IPS-11a (cell line): ENCODE measurements at regions not wholly inside any gene's neighbourhood (a gene's known extent, or its start where the extent isn't known, plus 50 kb on each side); places are given as distances from the start of the nearest gene placed in this dataset.

Experiments
- H3K4me3 ChIP-seq: one replicate; pipeline ENCODE4 v1.5.1; 2013; ENCODE audit warnings: low read depth, low read length, control low read depth

DNA sequence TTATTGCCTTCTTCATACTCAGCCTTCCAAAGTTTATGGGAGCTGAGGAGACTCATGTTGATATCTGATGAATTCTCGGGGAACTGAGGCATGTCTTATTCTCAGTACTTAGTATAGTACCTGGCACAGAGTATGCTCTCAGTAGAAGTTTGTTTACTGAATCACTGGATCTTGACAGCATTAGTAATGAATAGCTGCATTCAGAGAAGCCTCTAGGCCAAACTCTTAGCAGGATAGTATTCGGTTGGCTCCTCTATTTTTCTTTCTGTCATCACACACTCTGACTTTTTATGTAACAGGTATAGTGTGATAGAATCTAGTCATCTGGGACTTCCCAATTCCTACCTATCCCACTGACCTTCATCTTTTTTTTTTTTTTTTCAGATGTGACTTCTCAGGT is 566.4 kb upstream of the MAN1A1 start:
- no peak overlapping the region for H3K4me3 ChIP-seq

DNA sequence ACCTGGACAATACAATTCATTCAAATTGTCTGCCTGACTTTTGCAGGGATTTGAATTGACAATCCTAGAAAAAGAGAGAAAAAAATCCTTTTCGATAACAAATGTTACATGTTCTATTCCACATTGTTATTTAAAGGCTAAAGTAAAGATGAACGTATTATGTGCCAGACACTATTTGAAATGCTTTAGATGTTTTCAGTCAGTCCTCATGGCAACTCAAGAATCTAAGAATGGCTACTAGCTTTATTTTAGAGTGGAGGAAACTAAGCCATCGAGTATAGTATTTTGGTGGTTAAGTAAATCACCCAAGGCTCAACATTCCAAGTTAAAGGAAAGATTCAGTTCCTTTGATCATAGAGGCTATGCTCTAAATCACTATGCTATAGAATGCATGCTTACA is 558.6 kb upstream of the MAN1A1 start:
- H3K4me3 ChIP-seq = no peak overlapping the region

GRCh38 chr6:119902681-119903080 is 553.1 kb upstream of the MAN1A1 start:
- no peak overlapping the region for H3K4me3 ChIP-seq

- no peak overlapping the region for H3K4me3 ChIP-seq
Measured at GRCh38 chr6:119896806-119897205, 547.2 kb upstream of the MAN1A1 start.

GRCh38 chr6:119895626-119896025 is 546.1 kb upstream of the MAN1A1 start:
- no peak overlapping the region for H3K4me3 ChIP-seq

DNA sequence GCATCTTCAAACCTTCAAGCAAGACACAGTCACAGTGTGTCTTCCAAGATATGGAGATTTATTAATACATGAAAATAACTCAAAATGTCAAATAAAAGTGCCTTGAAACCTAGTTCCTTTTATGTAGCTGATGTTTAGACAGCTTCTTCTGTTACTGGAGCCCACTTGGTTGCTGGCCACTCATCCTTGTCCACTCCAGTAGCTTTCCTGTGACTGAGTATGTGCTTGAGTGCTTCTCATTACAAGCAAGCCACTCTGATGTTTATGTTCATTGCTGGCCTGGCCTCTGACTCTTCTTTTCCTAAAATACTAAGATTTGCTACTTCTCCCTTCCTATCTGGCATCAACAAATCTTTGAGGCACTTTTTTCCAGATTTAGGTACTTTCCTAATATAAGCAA is 545.2 kb upstream of the MAN1A1 start:
- H3K4me3 ChIP-seq = no peak overlapping the region

DNA sequence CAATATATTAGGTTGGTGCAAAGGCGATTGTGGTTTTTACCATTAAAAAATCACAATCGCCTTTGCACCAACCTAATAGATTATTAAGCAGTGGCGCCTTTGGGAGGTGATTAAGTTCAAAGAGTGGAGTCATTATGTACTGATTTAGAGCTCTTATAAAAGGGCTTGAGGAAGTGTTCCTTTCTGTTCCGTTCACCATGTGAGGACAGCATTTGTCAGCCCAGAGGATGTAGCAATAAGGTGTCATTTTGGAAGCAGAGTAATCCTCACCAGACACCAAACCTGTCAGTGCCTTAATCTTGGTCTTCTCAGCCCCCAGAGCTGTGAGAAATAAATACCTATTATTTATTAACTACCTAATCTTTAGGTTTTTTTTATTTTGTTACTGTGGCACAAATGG is 542.1 kb upstream of the MAN1A1 start:
- H3K4me3 ChIP-seq = no peak overlapping the region

DNA sequence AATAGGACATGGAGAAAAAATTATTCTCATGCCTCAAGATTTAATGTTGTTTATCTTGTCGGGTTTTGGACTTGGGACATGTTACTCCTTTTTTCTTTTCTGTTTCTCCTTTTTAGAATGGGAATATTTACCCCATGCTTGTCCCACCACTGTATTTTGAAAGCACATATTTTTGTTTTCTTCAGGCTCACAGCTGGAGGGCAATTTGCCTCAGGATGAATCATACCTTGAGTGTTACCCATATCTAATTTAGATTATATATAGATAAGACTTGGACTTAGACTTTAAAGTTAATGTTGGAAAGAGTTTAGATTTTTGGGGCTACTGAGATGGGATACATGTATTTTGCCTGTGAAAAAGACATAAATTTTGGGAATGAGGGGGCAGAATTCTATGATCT is 541.6 kb upstream of the MAN1A1 start:
- no peak overlapping the region for H3K4me3 ChIP-seq

DNA sequence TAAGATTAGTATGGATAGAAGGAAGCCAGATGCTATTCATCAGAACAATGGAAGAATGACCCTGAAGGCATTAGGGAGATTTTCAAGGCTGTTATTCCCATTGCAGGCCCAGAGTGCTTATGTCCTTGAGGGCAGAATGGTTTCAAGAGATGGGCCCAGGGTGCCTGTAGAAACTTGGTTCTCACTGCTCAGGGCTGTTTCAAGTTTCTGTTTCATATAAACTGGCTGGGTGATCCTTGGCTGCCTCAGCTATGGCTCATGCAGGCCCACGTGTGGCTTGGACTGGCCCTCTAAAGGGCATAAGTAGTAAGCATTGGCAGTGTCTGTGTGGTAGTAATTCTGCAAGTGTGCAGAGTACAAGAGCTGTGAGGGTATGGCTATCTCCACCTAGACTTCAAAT is 540.9 kb upstream of the MAN1A1 start:
- no peak overlapping the region for H3K4me3 ChIP-seq

- no peak overlapping the region for H3K4me3 ChIP-seq
Measured at GRCh38 chr6:119887666-119888065, 538.1 kb upstream of the MAN1A1 start.

GRCh38 chr6:119881416-119881815 is 531.9 kb upstream of the MAN1A1 start:
- H3K4me3 ChIP-seq = no peak overlapping the region

DNA sequence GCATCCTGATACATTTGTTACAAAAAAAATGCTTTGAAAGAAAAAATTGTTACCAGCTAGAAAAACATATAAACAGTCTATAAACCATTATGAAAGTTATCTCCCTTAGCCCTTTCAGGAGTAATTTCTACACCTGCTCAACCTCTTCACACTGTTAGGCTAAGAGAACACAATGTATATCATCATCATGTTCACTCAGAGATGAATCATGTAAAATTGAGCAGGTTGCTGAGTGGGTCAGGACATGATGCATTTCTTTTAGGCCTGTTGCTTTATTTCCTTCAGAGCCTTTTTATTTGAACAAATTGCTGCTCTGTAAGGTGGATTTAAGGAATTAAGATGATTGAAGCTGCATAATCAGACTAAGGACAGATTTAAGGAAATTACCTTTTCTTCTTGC is 531.3 kb upstream of the MAN1A1 start:
- H3K4me3 ChIP-seq = no peak overlapping the region

- H3K4me3 ChIP-seq = no peak overlapping the region
Measured at GRCh38 chr6:119879731-119880130, 530.2 kb upstream of the MAN1A1 start.

DNA sequence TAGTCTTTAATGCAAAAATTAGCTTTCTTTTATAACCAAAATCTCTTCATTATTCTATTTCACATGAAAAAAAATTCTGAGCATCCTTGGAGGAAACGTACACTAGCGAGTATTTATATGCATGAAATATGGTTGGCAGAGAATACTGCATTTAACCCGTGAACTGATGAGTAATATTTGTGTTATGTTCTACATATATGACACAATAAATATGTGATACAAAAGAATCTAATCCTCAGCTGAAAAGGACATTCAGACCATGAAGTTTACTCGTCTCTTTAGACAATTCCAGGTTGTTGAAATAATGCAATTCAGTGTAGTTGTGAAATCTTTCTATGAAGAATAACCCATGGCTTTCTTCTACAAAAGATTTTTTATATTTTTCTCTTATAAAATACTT is 524.8 kb upstream of the MAN1A1 start:
- H3K4me3 ChIP-seq = no peak overlapping the region

GRCh38 chr6:119873107-119873506 is 523.5 kb upstream of the MAN1A1 start:
- H3K4me3 ChIP-seq = no peak overlapping the region

DNA sequence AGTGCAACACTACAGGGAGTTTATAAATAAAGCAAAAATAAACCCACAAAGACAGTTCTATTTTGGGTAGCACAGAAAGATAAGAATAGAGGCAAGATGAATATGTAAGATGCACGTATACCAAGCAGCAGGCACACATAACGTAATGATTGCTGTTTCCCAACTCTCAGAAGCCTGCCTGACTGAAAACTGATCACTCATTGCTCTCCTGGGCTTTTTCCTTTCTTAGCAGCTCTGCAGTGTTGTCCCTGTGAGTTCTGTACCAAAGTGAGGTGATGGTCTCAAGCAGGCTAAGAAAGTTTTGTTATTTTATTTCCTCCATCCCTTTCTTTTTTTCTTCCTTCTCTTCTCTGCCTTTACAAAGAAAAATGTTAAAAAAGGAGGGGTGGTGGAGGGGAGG is 522.0 kb upstream of the MAN1A1 start:
- no peak overlapping the region for H3K4me3 ChIP-seq

GRCh38 chr6:119865466-119866350 is 516.1 kb upstream of the MAN1A1 start:
- H3K4me3 ChIP-seq = no peak overlapping the region

GRCh38 chr6:119862719-119863118 is 513.2 kb upstream of the MAN1A1 start:
- H3K4me3 ChIP-seq = no peak overlapping the region

- no peak overlapping the region for H3K4me3 ChIP-seq
Measured at GRCh38 chr6:119858901-119859300, 509.3 kb upstream of the MAN1A1 start.

DNA sequence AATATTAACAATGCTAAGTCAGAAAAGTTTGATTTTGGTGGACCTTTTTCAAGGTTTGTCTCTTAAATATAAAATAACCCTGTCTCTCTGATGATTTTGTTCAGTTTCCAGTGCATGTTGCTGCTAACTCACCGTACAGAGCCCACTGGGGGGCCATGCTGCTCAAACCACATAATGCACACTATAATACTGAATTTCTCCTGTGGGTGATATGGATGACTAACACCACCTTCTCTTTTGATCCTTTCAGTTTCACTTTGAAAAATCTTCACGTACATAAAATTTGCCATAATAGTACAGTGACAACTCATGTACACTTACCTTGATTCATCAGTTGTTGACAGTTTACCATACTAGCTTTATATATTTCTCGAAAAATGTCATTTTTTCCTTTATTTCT is 506.6 kb upstream of the MAN1A1 start:
- no peak overlapping the region for H3K4me3 ChIP-seq

DNA sequence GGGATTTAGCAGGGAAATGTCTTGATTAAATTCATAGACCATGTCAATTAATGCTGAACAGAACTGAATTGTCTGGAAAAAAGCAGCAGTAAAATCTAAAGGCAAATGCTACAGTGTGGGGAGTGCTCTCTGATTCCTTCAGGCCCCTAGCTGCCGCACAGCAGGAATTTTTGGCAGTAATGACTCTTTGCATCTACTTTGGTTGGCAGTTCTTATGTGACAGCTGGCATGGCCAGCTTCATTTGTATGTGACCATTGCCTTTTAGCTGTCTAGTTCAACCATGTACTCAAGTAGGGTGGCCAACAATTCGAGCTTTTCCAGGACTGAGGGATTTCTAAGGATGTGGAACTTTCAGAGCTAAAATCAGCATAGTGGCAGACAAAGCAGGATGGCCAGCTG is 499.1 kb upstream of the MAN1A1 start:
- H3K4me3 ChIP-seq = no peak overlapping the region

DNA sequence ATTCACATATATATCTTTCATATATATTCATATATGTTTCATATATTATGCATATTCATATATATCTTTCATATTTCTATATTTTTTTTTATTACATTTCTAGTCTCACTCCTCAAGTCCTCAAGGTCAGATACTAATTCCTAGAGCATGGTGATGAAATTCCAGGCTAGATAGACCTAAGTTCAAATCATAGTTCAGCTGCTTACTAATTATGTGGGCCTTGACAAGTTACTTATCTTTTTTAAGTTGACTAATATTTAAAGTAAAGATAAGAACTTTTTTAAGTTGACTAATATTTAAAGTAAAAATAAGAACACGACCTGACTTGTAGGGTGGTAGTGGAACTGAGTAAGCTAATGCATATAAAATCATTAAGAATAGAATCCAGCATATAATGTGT is 495.6 kb upstream of the MAN1A1 start:
- no peak overlapping the region for H3K4me3 ChIP-seq

DNA sequence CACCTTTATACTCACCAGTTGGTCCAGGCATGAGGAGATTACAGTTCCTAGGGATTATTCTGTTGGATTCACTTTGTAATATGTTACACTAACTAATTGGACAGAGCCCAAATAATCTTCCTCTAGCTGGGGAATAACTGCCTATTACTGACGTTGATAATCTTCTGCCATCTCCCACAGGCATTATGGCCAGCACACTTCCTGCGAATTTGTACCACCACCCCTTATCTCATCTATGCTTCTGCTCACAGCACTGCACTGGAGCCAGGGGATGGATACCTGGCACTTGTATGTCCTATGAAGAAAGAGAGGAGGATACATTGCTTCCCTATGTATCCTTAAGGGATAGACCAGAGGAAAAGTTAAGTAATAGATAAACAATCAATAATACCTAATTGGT is 494.8 kb upstream of the MAN1A1 start:
- H3K4me3 ChIP-seq = no peak overlapping the region
